B cell (primary cell): ENCODE measurements at regions not wholly inside any gene's neighbourhood (a gene's known extent, or its start where the extent isn't known, plus 50 kb on each side); places are given as distances from the start of the nearest gene placed in this dataset.

Source experiments
- EZH2 ChIP-seq: IDR thresholded peaks from 2 replicates; pipeline ENCODE4 v1.6.1; 2012; ENCODE audit warnings: borderline replicate concordance, low read depth, mild to moderate bottlenecking, moderate library complexity, low read length; ENCODE audit not compliant: insufficient read depth, poor library complexity, severe bottlenecking
- TF ChIP-seq, protein P1 (sequence below): fragments of 200-600 bp; IDR thresholded peaks from one replicate; pipeline ENCODE4 v1.8.0; 2022; ENCODE audit warnings: antibody characterized with exemption, mild to moderate bottlenecking

DNA sequence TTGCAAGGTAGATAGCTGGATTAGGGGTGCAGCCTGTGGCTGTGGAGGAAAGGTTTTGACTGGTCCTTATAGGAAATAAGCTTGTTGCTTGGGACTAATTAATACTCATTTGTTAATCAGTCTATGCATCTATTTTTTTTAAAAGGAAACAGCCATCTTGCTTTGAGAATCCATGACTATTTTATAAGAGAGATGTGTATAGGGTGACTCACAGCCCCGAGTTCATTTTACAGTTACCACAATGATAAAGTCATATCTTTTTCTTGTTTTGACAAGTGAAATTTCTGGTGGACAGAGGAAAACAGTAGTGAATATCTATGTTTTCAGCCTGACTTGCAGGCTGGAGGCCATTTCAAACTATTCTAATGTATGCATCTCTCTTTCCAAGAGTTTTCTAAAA is 193.5 kb upstream of the CCDC68 start:
- no peak for TF ChIP-seq EZH2
- TF ChIP-seq, protein P1, sequence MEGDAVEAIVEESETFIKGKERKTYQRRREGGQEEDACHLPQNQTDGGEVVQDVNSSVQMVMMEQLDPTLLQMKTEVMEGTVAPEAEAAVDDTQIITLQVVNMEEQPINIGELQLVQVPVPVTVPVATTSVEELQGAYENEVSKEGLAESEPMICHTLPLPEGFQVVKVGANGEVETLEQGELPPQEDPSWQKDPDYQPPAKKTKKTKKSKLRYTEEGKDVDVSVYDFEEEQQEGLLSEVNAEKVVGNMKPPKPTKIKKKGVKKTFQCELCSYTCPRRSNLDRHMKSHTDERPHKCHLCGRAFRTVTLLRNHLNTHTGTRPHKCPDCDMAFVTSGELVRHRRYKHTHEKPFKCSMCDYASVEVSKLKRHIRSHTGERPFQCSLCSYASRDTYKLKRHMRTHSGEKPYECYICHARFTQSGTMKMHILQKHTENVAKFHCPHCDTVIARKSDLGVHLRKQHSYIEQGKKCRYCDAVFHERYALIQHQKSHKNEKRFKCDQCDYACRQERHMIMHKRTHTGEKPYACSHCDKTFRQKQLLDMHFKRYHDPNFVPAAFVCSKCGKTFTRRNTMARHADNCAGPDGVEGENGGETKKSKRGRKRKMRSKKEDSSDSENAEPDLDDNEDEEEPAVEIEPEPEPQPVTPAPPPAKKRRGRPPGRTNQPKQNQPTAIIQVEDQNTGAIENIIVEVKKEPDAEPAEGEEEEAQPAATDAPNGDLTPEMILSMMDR: no peak
